ENCODE measurements at regions not wholly inside any gene's neighbourhood (a gene's known extent, or its start where the extent isn't known, plus 50 kb on each side); places are given as distances from the start of the nearest gene placed in this dataset.

GRCh38 chr3:106578911-106579310 is 710.1 kb upstream of the CBLB start:
- TF ChIP-seq CTCF (IDR thresholded peaks at IDR 0.05; ENCODE audit: insufficient read depth, low read length, missing control alignments), result no peak
- POLR2A ChIA-PET, result no interaction called here
- H3K4me3 ChIP-seq (ENCODE audit: low read depth, low read length), result no peak overlapping the region
- DNase-seq (ENCODE audit: low read depth, low spot score), result no peak
- CTCF ChIA-PET, result no interaction called here

- TF ChIP-seq CTCF (IDR thresholded peaks at IDR 0.05; ENCODE audit: insufficient read depth, low read length, missing control alignments), result no peak
- CTCF ChIA-PET, result no interaction called here
- POLR2A ChIA-PET, result no interaction called here
- no peak for DNase-seq (ENCODE audit: low read depth, low spot score)
- no peak overlapping the region for H3K4me3 ChIP-seq (ENCODE audit: low read depth, low read length)
These were observed 713.3 kb upstream of the CBLB start for GRCh38 chr3:106582151-106582550.

GRCh38 chr3:106587551-106587950 is 718.7 kb upstream of the CBLB start:
- no peak overlapping the region for H3K4me3 ChIP-seq (ENCODE audit: low read depth, low read length)
- CTCF ChIA-PET, result no interaction called here
- no peak for DNase-seq (ENCODE audit: low read depth, low spot score)
- TF ChIP-seq CTCF (IDR thresholded peaks at IDR 0.05; ENCODE audit: insufficient read depth, low read length, missing control alignments), result no peak
- POLR2A ChIA-PET, result no interaction called here

GRCh38 chr3:106588739-106589138 is 719.9 kb upstream of the CBLB start:
- ChIA-PET POLR2A (no interaction called here), CTCF (no interaction called here)
- H3K4me3 ChIP-seq (ENCODE audit: low read depth, low read length), result no peak overlapping the region
- no peak for DNase-seq (ENCODE audit: low read depth, low spot score)
- no peak for TF ChIP-seq CTCF (IDR thresholded peaks at IDR 0.05; ENCODE audit: insufficient read depth, low read length, missing control alignments)

- ChIA-PET CTCF (no interaction called here), POLR2A (no interaction called here)
- H3K4me3 ChIP-seq (ENCODE audit: low read depth, low read length), result no peak overlapping the region
- DNase-seq (ENCODE audit: low read depth, low spot score), result no peak
- no peak for TF ChIP-seq CTCF (IDR thresholded peaks at IDR 0.05; ENCODE audit: insufficient read depth, low read length, missing control alignments)
These were observed 720.6 kb upstream of the CBLB start for GRCh38 chr3:106589311-106589942.

- POLR2A ChIA-PET, result no interaction called here
These were observed 721.4 kb upstream of the CBLB start for GRCh38 chr3:106590216-106590615.

More at GRCh38 chr3:106590216-106590615, 721.4 kb upstream of the CBLB start:
- CTCF ChIA-PET, result interaction anchor here (0.7 kb wide), 1 partner anchor 19 kb away, joined by 3 read pairs; no protein-coding TSS in a partner anchor
- no peak for TF ChIP-seq CTCF (IDR thresholded peaks at IDR 0.05; ENCODE audit: insufficient read depth, low read length, missing control alignments)
- H3K4me3 ChIP-seq (ENCODE audit: low read depth, low read length), result no peak overlapping the region
- no peak for DNase-seq (ENCODE audit: low read depth, low spot score)

Measured in AG04449 (cell line).